ENCODE measurements at regions not wholly inside any gene's neighbourhood (a gene's known extent, or its start where the extent isn't known, plus 50 kb on each side); places are given as distances from the start of the nearest gene placed in this dataset.

GRCh38 chr6:170212051-170212756 is 78.7 kb downstream of the DLL1 start:
- no peak overlapping the region for H3K9ac ChIP-seq (ENCODE audit: low read depth in 1 of 2, low read length in 2 of 2)
- no peaks in the 10 kb centered on the region for H3K4me1 ChIP-seq (ENCODE audit: control insufficient read depth in 1 of 2, insufficient read depth in 2 of 2, low read length in 2 of 2)
- no peak overlapping the region for H3K4me3 ChIP-seq (ENCODE audit: low read depth in 1 of 2, low read length in 2 of 2)
- no peaks in the 10 kb centered on the region for H3K36me3 ChIP-seq (ENCODE audit: control insufficient read depth in 1 of 2, insufficient read depth in 2 of 2, low read length in 2 of 2)
- no peak overlapping the region for H3K27ac ChIP-seq (ENCODE audit: low read depth, low read length)
- peaks cover 0 to 4% of the 10 kb centered on the region in 2 donors for H3K27me3 ChIP-seq (ENCODE audit: control insufficient read depth in 1 of 2, insufficient read depth in 2 of 2, low read length in 2 of 2)
- H3K9me3 ChIP-seq (ENCODE audit: control insufficient read depth in 1 of 2, low read length in 2 of 2) = no peaks in the 10 kb centered on the region

- Histone ChIP-seq H3K27ac (ENCODE audit: low read depth, low read length) (no peak overlapping the region), H3K9me3 (ENCODE audit: control insufficient read depth in 1 of 2, low read length in 2 of 2) (no peaks in the 10 kb centered on the region), H3K4me1 (ENCODE audit: control insufficient read depth in 1 of 2, insufficient read depth in 2 of 2, low read length in 2 of 2) (no peaks in the 10 kb centered on the region), H3K36me3 (ENCODE audit: control insufficient read depth in 1 of 2, insufficient read depth in 2 of 2, low read length in 2 of 2) (no peaks in the 10 kb centered on the region), H3K4me3 (ENCODE audit: low read depth in 1 of 2, low read length in 2 of 2) (no peak overlapping the region), H3K27me3 (ENCODE audit: control insufficient read depth in 1 of 2, insufficient read depth in 2 of 2, low read length in 2 of 2) (peaks cover 0 to 4% of the 10 kb centered on the region in 2 donors), H3K9ac (ENCODE audit: low read depth in 1 of 2, low read length in 2 of 2) (no peak overlapping the region)
These were observed 79.4 kb downstream of the DLL1 start for GRCh38 chr6:170211404-170212025.

- peaks cover 0 to 4% of the 10 kb centered on the region in 2 donors for H3K27me3 ChIP-seq (ENCODE audit: control insufficient read depth in 1 of 2, insufficient read depth in 2 of 2, low read length in 2 of 2)
These were observed 80.1 kb downstream of the DLL1 start for GRCh38 chr6:170210651-170211403.

GRCh38 chr6:170210026-170210390 is 80.9 kb downstream of the DLL1 start:
- H3K4me3 ChIP-seq (ENCODE audit: low read depth in 1 of 2, low read length in 2 of 2) = no peak overlapping the region
- H3K9ac ChIP-seq (ENCODE audit: low read depth in 1 of 2, low read length in 2 of 2) = no peak overlapping the region
- no peaks in the 10 kb centered on the region for H3K9me3 ChIP-seq (ENCODE audit: control insufficient read depth in 1 of 2, low read length in 2 of 2)
- peaks cover 0 to 4% of the 10 kb centered on the region in 2 donors for H3K27me3 ChIP-seq (ENCODE audit: control insufficient read depth in 1 of 2, insufficient read depth in 2 of 2, low read length in 2 of 2)
- H3K27ac ChIP-seq (ENCODE audit: low read depth, low read length) = no peak overlapping the region
- H3K36me3 ChIP-seq (ENCODE audit: control insufficient read depth in 1 of 2, insufficient read depth in 2 of 2, low read length in 2 of 2) = no peaks in the 10 kb centered on the region
- H3K4me1 ChIP-seq (ENCODE audit: control insufficient read depth in 1 of 2, insufficient read depth in 2 of 2, low read length in 2 of 2) = no peaks in the 10 kb centered on the region

More at GRCh38 chr6:170210651-170211403, 80.1 kb downstream of the DLL1 start:
- Histone ChIP-seq H3K9me3 (ENCODE audit: control insufficient read depth in 1 of 2, low read length in 2 of 2) (no peaks in the 10 kb centered on the region), H3K9ac (ENCODE audit: low read depth in 1 of 2, low read length in 2 of 2) (no peak overlapping the region), H3K4me1 (ENCODE audit: control insufficient read depth in 1 of 2, insufficient read depth in 2 of 2, low read length in 2 of 2) (no peaks in the 10 kb centered on the region), H3K27ac (ENCODE audit: low read depth, low read length) (no peak overlapping the region), H3K36me3 (ENCODE audit: control insufficient read depth in 1 of 2, insufficient read depth in 2 of 2, low read length in 2 of 2) (no peaks in the 10 kb centered on the region), H3K4me3 (ENCODE audit: low read depth in 1 of 2, low read length in 2 of 2) (no peak overlapping the region)

GRCh38 chr6:170209354-170210025 is 81.4 kb downstream of the DLL1 start:
- Histone ChIP-seq H3K4me1 (ENCODE audit: control insufficient read depth in 1 of 2, insufficient read depth in 2 of 2, low read length in 2 of 2) (no peaks in the 10 kb centered on the region), H3K27me3 (ENCODE audit: control insufficient read depth in 1 of 2, insufficient read depth in 2 of 2, low read length in 2 of 2) (peaks cover 0 to 4% of the 10 kb centered on the region in 2 donors), H3K9me3 (ENCODE audit: control insufficient read depth in 1 of 2, low read length in 2 of 2) (no peaks in the 10 kb centered on the region), H3K4me3 (ENCODE audit: low read depth in 1 of 2, low read length in 2 of 2) (no peak overlapping the region), H3K36me3 (ENCODE audit: control insufficient read depth in 1 of 2, insufficient read depth in 2 of 2, low read length in 2 of 2) (no peaks in the 10 kb centered on the region), H3K9ac (ENCODE audit: low read depth in 1 of 2, low read length in 2 of 2) (no peak overlapping the region), H3K27ac (ENCODE audit: low read depth, low read length) (no peak overlapping the region)

GRCh38 chr6:170208651-170209353 is 82.1 kb downstream of the DLL1 start:
- Histone ChIP-seq H3K27ac (ENCODE audit: low read depth, low read length) (no peak overlapping the region), H3K9ac (ENCODE audit: low read depth in 1 of 2, low read length in 2 of 2) (no peak overlapping the region), H3K4me3 (ENCODE audit: low read depth in 1 of 2, low read length in 2 of 2) (no peak overlapping the region), H3K27me3 (ENCODE audit: control insufficient read depth in 1 of 2, insufficient read depth in 2 of 2, low read length in 2 of 2) (peaks cover 0 to 4% of the 10 kb centered on the region in 2 donors), H3K4me1 (ENCODE audit: control insufficient read depth in 1 of 2, insufficient read depth in 2 of 2, low read length in 2 of 2) (no peaks in the 10 kb centered on the region), H3K36me3 (ENCODE audit: control insufficient read depth in 1 of 2, insufficient read depth in 2 of 2, low read length in 2 of 2) (no peaks in the 10 kb centered on the region), H3K9me3 (ENCODE audit: control insufficient read depth in 1 of 2, low read length in 2 of 2) (peaks cover 0 to 2% of the 10 kb centered on the region in 2 donors)

GRCh38 chr6:170208182-170208601 is 82.7 kb downstream of the DLL1 start:
- Histone ChIP-seq H3K27ac (ENCODE audit: low read depth, low read length) (no peak overlapping the region), H3K9ac (ENCODE audit: low read depth in 1 of 2, low read length in 2 of 2) (no peak overlapping the region), H3K4me3 (ENCODE audit: low read depth in 1 of 2, low read length in 2 of 2) (no peak overlapping the region), H3K27me3 (ENCODE audit: control insufficient read depth in 1 of 2, insufficient read depth in 2 of 2, low read length in 2 of 2) (peaks cover 0 to 4% of the 10 kb centered on the region in 2 donors), H3K4me1 (ENCODE audit: control insufficient read depth in 1 of 2, insufficient read depth in 2 of 2, low read length in 2 of 2) (no peaks in the 10 kb centered on the region), H3K9me3 (ENCODE audit: control insufficient read depth in 1 of 2, low read length in 2 of 2) (peaks cover 0 to 2% of the 10 kb centered on the region in 2 donors), H3K36me3 (ENCODE audit: control insufficient read depth in 1 of 2, insufficient read depth in 2 of 2, low read length in 2 of 2) (no peaks in the 10 kb centered on the region)

GRCh38 chr6:170207586-170208181 is 83.2 kb downstream of the DLL1 start:
- H3K27me3 ChIP-seq (ENCODE audit: control insufficient read depth in 1 of 2, insufficient read depth in 2 of 2, low read length in 2 of 2) = peaks cover 0 to 4% of the 10 kb centered on the region in 2 donors
- no peaks in the 10 kb centered on the region for H3K36me3 ChIP-seq (ENCODE audit: control insufficient read depth in 1 of 2, insufficient read depth in 2 of 2, low read length in 2 of 2)
- H3K9me3 ChIP-seq (ENCODE audit: control insufficient read depth in 1 of 2, low read length in 2 of 2) = peaks cover 0 to 2% of the 10 kb centered on the region in 2 donors
- no peaks in the 10 kb centered on the region for H3K4me1 ChIP-seq (ENCODE audit: control insufficient read depth in 1 of 2, insufficient read depth in 2 of 2, low read length in 2 of 2)
- no peak overlapping the region for H3K9ac ChIP-seq (ENCODE audit: low read depth in 1 of 2, low read length in 2 of 2)
- no peak overlapping the region for H3K4me3 ChIP-seq (ENCODE audit: low read depth in 1 of 2, low read length in 2 of 2)
- no peak overlapping the region for H3K27ac ChIP-seq (ENCODE audit: low read depth, low read length)

GRCh38 chr6:170206851-170207431 is 83.9 kb downstream of the DLL1 start:
- H3K4me3 ChIP-seq (ENCODE audit: low read depth in 1 of 2, low read length in 2 of 2) = no peak overlapping the region
- no peaks in the 10 kb centered on the region for H3K4me1 ChIP-seq (ENCODE audit: control insufficient read depth in 1 of 2, insufficient read depth in 2 of 2, low read length in 2 of 2)
- no peak overlapping the region for H3K9ac ChIP-seq (ENCODE audit: low read depth in 1 of 2, low read length in 2 of 2)
- H3K27ac ChIP-seq (ENCODE audit: low read depth, low read length) = no peak overlapping the region
- H3K27me3 ChIP-seq (ENCODE audit: control insufficient read depth in 1 of 2, insufficient read depth in 2 of 2, low read length in 2 of 2) = peaks cover 0 to 4% of the 10 kb centered on the region in 2 donors
- no peaks in the 10 kb centered on the region for H3K36me3 ChIP-seq (ENCODE audit: control insufficient read depth in 1 of 2, insufficient read depth in 2 of 2, low read length in 2 of 2)
- H3K9me3 ChIP-seq (ENCODE audit: control insufficient read depth in 1 of 2, low read length in 2 of 2) = peaks cover 0 to 2% of the 10 kb centered on the region in 2 donors

All from duodenal mucosa (tissue), 2 donors.